ENCODE measurements at regions not wholly inside any gene's neighbourhood (a gene's known extent, or its start where the extent isn't known, plus 50 kb on each side); places are given as distances from the start of the nearest gene placed in this dataset.

- no peak overlapping the region for H2AFZ ChIP-seq (ENCODE audit: low read length)
- H3K14ac ChIP-seq (ENCODE audit: insufficient read depth, low read length) = no peak overlapping the region
- H3K56ac ChIP-seq (ENCODE audit: insufficient read length, low read depth, low read length) = no peak overlapping the region
- H2BK120ac ChIP-seq (ENCODE audit: low read depth, low read length, poor library complexity, severe bottlenecking) = no peak overlapping the region
- TF ChIP-seq CTCF (conservative IDR thresholded peaks at IDR 0.05) = no peak
- H2AK5ac ChIP-seq (ENCODE audit: insufficient read length, low read length) = no peak overlapping the region
- no peaks in the 10 kb centered on the region for H3K4me1 ChIP-seq (ENCODE audit: insufficient read depth, low read length)
- no peak overlapping the region for H2BK12ac ChIP-seq (ENCODE audit: insufficient read length, low read depth, low read length)
- no peak overlapping the region for H3K27ac ChIP-seq (ENCODE audit: insufficient read length, low read depth, low read length)
- H3T11ph ChIP-seq (ENCODE audit: low read length) = no peak overlapping the region
- H3K23ac ChIP-seq (ENCODE audit: insufficient read length, low read depth, low read length) = no peak overlapping the region
- H2BK5ac ChIP-seq (ENCODE audit: insufficient read length, low read length) = no peak overlapping the region
- Mint-ChIP-seq H3K4me3 (no peak overlapping the region), H3K9me3 (no peaks in the 10 kb centered on the region), H3K4me1 (peaks cover 7 to 14% of the 10 kb centered on the region in 2 experiments), H3K27me3 (ENCODE audit: low read depth) (no peaks in the 10 kb centered on the region), H3K36me3 (ENCODE audit: insufficient read depth in 1 of 3, low read depth in 3 of 3) (no peaks in the 10 kb centered on the region; a peak in 1 of 7 replicates), H3K27ac (no peak overlapping the region)
- H3K4ac ChIP-seq (ENCODE audit: low read depth, low read length) = no peak overlapping the region
- no peak overlapping the region for H3K4me2 ChIP-seq (ENCODE audit: insufficient read depth, insufficient read length, low read length)
- DNase-seq = no peak
- no peak overlapping the region for H4K91ac ChIP-seq (ENCODE audit: insufficient read length, low read depth, low read length)
- H3K79me1 ChIP-seq (ENCODE audit: insufficient read depth, low read depth, low read length, poor library complexity, severe bottlenecking) = no peaks in the 10 kb centered on the region
- no CpG with 5 or more reads among the region's 1 CpG for WGBS (ENCODE audit: extremely low coverage, insufficient read length, low lambda C conversion rate)
- H4K5ac ChIP-seq (ENCODE audit: insufficient read length, low read depth, low read length) = no peak overlapping the region
- H3K23me2 ChIP-seq (ENCODE audit: insufficient read length, low read depth, low read length, poor library complexity, severe bottlenecking) = no peaks in the 10 kb centered on the region
- no peaks in the 10 kb centered on the region for H3K27me3 ChIP-seq (ENCODE audit: insufficient read depth, low read length)
- no peaks in the 10 kb centered on the region for H3K9me3 ChIP-seq (ENCODE audit: control insufficient read depth, low read depth, low read length)
- no peaks in the 10 kb centered on the region for H4K20me1 ChIP-seq (ENCODE audit: control insufficient read depth, insufficient read depth, insufficient read length)
- no peaks in the 10 kb centered on the region for H3K79me2 ChIP-seq (ENCODE audit: insufficient read depth, low read length)
- no peak overlapping the region for H3K9ac ChIP-seq (ENCODE audit: extremely low read depth, insufficient read length, low read length)
- no peak overlapping the region for H2BK15ac ChIP-seq (ENCODE audit: low read depth, low read length)
- no peak overlapping the region for H2BK20ac ChIP-seq (ENCODE audit: low read depth, low read length, poor library complexity, severe bottlenecking)
- no peak overlapping the region for H4K8ac ChIP-seq (replicated peaks; ENCODE audit: insufficient read length, low read depth, low read length)
- H3K18ac ChIP-seq (ENCODE audit: insufficient read length, low read depth, low read length) = no peak overlapping the region
These were observed 129.8 kb upstream of the LIMCH1 start for GRCh38 chr4:41408150-41408549.
